ENCODE measurements at regions not wholly inside any gene's neighbourhood (a gene's known extent, or its start where the extent isn't known, plus 50 kb on each side); places are given as distances from the start of the nearest gene placed in this dataset.

DNA sequence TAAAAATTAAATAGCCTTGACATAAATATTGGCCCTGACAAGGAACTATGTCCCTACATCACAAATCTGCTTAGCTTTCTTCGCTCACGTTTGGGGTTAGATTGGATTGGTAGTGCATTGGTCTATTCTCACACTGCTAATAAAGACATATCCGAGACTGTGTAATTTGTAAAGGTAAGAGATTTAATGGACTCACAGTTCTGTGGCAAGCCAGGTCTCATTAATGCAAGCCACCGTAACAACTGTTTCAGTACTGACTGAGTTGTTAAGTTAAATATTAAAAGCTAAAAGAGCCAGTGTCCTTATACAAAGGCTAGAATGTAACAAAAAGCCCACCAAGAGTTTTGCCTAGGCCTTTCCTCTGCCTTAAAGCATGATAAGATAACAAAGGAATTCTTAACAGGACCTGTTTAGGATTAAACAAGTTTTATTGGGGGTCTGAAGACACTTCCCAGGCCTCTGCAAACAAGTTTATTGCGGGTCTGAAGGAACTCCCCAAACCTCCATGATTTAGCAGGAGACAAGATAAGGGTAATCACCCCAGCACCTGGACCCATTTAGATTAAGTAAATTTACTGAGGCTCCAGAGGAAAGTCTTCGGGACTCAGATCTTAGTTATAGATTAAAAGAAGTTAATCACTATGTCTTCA lies 88.2 kb upstream of the PTGDR start:
- TF ChIP-seq, protein P1, sequence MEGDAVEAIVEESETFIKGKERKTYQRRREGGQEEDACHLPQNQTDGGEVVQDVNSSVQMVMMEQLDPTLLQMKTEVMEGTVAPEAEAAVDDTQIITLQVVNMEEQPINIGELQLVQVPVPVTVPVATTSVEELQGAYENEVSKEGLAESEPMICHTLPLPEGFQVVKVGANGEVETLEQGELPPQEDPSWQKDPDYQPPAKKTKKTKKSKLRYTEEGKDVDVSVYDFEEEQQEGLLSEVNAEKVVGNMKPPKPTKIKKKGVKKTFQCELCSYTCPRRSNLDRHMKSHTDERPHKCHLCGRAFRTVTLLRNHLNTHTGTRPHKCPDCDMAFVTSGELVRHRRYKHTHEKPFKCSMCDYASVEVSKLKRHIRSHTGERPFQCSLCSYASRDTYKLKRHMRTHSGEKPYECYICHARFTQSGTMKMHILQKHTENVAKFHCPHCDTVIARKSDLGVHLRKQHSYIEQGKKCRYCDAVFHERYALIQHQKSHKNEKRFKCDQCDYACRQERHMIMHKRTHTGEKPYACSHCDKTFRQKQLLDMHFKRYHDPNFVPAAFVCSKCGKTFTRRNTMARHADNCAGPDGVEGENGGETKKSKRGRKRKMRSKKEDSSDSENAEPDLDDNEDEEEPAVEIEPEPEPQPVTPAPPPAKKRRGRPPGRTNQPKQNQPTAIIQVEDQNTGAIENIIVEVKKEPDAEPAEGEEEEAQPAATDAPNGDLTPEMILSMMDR (IDR thresholded peaks at IDR 0.05; ENCODE audit: low read length): no peak
- TF ChIP-seq EZH2 (IDR thresholded peaks at IDR 0.05; ENCODE audit: borderline replicate concordance, low read length): no peak

Data from OCI-LY1 (cell line).